GM21367 (cell line): ENCODE measurements at regions not wholly inside any gene's neighbourhood (a gene's known extent, or its start where the extent isn't known, plus 50 kb on each side); places are given as distances from the start of the nearest gene placed in this dataset.
"Not testable (repeated sequence)": the region's sequence is repeated elsewhere in the genome, so short reads cannot be mapped to it uniquely, and the experiment has no call there.

Experiments used
- ATAC-seq: cut with Tn5 transposase; IDR thresholded peaks from one replicate; pipeline ENCODE4 v1.9.1; 2021; ENCODE audit not compliant: unreplicated experiment

DNA sequence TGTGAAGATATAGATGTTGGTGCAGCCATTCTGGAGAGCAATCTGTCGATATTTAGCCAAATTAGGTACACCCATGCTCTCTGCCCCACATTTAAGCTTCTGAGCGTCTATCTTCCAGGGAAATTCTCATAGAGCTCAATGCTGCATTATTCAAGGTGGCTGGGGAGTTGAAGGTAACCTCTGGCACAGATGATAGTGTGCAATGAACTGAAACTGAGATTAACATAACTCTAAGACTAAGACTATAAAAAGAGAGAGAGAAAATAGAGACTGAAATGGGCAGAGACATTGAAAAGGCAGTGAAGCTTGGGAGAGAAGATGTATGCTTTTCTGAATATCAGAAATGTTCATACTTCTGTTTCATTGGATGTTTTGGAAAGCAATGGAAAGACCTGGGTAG is 1197.0 kb upstream of the AUTS2 start:
- no peak for ATAC-seq

DNA sequence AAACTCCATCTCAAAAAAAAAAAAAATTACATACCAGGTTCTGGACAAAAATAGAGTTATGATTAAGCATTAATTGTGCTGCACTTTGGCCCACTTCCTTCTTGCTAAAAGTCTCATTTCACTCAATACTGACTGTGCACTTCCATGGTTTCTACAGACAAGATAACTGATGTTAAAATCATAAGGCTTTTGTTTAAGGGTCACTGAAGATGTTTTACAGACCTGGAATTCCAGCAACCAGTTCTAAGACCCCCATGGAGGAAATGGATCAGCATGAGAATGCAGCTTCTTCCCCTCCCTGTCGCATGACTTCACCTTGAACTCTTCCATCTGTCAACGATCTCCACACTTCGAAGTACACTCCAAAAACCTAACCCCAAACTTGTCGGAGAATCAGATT is 1191.8 kb upstream of the AUTS2 start:
- ATAC-seq = no peak

DNA sequence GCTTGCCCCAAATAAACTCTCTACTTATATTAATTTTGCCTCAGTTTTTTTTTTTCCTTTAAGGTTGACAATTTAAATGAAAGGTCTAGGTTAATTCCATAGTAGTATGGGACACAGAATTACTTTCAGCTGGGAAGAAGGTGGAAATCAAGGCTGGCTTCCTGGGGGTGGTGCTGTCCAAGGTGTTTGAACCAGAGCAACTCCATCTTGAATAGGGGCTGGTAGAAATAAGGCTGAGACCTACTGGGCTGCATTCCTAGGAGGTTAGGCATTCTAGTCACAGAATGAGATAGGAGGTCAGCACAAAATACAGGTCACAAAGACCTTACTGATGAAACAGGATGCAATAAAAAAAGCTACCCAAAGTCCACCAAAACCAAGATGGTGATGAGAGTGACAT is 1190.8 kb upstream of the AUTS2 start:
- ATAC-seq = no peak

DNA sequence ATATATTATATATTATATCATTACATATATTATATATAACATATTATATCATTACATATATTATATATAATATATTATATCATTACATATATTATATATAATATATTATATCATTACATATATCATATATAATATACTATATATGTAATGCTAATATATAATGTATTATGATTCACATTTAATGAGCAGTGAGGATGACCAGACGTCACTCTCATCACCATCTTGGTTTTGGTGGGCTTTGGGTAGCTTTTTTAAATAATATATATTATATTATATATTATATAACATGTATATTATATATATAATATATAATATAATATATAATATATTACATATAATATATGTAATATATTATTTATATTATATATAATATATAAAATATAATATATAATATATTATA is 1189.4 kb upstream of the AUTS2 start:
- ATAC-seq = no peak

DNA sequence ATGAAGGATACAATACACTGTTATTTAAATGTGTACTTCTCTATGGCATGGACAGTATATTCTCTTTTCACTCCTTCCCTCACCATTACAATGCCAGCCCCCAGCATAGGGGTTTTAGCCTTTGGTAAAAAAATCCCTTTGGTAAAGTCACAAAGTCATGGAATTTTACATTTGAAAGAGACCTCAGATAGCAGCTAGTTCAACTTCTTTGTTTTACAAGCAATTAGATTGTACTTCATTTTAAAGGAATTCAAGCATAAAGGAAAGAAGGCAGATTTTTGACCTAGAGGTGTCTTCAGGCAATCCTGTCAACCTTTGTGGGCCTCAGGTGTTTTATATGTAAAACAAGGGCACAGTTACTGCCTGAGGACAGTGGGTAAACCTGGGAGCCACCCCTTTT is 1188.4 kb upstream of the AUTS2 start:
- ATAC-seq = no peak

DNA sequence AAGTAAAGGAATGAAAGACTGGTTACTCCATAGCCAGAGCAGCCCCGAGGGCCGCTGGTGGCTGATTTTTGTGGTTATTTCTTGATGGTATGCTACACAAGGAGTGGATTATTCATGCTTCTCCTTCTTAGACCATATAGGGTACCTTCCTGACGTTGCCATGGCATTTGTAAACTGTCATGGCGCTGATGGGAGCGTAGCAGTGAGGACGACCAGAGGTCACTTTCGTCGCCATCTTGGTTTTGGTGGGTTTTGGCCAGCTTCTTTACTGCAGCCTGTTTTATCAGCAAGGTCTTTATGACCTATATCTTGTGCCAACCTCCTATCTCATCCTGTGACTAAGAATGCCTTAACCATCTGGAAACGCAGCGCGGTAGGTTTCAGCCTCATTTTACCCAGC is 1187.6 kb upstream of the AUTS2 start:
- not testable (repeated sequence) for ATAC-seq

DNA sequence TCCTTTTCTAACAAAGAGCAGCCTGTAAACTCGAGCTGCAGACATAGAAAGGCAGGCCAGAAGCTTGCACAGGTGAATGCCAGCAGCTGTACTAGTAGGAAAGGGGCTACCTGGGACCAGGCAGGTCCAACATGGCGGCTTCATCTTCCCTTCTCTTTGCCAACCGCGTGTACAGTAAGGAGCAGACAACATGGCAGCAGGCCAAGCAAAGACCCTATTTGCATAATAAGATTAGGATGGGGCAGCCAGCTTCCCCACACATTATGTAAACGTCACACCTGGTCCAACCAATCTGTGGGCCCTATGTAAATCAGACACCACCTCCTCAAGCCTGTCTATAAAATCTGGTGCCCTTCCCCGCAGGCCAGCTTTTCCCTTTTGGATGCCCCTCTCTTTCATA is 1186.5 kb upstream of the AUTS2 start:
- ATAC-seq = no peak

DNA sequence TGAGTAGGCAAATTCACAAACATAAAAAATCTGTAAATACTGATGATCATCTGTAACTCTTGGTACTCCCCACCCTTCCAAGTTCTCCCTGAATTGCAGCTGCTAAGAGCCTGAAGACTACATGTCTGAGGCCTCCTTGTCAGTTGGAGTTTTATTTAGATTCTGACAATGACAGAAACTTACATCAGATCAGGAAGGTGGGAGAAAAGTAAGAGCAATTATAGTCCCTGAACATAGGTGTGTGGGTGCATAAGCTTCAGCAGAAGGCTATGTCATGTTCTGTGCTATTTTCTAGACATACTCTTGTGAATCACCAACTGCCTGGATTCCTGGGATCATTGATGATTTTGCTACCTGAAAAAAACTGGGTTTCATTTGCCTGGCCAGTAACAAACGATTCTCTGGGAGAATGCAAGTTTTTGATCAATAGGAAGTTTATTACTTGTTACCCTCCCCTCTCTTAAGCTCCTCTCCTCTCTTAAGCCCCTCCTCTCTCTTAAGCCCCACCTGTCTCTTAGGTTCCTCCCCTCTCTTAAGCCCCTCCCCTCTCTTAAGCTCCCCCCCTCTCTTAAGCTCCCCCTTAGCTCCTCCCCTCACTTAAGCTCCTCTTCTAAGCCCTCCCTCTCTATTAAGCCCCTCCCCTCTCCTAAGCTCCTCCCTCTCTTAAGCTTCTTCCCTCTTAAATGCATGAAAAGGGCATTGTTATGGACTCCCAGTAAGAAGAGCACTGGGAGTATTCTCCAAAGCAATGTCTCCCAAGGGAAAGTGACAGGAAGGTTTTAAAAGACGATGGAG is 1183.4 kb upstream of the AUTS2 start:
- ATAC-seq = no peak

DNA sequence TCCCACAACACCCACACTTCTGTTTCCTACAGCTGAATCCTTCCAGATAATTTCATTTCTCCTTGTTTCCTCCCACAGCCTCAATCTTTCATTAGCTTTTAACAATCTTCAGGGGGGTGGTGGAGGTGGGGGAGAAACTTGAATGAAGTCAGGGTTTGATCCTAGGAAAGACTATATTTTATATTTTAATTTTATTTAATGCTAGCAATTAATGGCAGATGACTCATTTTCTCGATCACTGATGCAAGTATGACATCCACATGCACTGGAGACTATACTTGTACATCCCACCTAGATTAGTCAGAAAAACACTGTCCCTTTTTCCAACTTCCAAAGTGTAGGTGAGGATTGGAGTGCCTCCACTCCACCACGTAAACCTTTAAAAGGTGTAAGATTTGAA is 1181.3 kb upstream of the AUTS2 start:
- no peak for ATAC-seq

DNA sequence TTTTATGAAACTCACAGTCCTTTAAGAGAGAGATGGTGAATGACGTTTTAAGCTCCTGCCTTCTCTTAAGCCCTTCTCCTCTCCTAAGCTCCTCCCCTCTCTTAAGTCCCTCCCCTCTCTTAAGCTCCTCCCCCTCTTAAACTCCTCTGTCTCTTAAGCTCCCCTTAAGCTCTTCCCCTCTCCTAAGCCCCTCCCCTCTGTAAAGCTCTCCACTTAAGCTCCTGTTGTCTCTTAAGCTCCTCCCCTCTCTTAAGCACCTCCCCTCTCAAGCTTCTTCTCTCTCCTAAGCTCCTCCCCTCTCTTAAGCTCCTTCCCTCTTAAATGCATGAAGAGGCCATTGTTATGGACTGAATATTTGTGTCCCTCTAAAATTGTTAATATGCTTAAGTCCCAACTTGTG is 1180.6 kb upstream of the AUTS2 start:
- no peak for ATAC-seq

DNA sequence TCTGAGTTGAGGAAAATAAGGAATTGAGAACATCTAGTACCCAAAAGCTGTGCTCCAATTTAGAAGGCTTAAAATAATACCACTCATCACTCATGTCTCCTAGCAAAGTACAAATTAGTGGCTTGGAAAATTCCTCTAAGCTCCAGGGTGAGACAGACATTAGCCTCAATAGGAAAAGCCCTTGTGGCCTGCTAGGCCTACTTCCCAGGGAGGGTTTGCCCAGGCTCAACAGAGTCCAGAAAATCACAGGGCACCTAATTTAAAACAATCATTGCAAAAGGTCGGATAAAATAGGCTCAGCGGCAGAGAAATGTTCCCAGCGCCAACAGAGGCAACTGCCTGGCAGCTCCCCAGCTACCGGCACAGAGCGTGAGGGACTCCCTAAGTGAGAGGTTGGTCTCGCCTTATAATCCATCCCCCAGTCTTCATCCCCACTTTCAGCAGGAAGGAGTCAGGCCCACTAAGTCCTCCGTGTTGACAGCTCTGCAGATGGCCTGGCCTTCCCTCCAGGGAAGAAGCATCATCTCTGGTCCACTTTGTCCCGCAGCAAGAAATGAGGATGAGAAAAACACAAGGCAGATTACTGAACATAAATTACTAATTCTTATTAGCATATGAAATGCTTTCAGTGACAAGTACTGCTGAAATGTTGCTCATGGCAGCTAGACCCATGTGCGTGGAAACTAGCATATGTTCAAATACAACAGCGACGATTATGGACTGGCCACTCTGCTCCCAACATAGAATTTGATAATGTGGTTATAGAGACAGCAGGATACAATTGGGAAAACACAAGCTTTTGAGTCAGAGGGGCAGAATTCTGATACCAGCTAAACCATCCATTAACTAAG is 1177.7 kb upstream of the AUTS2 start:
- ATAC-seq = no peak

DNA sequence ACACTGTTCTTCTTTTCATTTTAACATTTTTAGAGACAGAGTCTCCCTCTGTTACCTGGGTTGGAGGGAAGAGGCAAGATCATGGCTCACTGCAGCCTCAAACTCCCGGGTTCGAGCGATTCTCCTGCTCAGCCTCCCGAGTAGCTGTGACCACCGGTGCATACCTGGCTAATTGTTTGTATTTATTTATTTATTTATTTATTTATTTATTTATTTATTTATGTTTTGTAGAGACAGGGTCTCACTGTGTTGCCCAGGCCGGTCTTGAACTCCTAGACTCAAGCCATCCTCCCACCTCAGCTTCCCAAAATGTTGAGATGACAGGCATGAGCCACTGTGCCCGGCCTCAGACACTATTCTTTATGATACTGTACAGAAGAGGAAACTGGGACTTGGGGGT is 1176.6 kb upstream of the AUTS2 start:
- ATAC-seq = no peak

DNA sequence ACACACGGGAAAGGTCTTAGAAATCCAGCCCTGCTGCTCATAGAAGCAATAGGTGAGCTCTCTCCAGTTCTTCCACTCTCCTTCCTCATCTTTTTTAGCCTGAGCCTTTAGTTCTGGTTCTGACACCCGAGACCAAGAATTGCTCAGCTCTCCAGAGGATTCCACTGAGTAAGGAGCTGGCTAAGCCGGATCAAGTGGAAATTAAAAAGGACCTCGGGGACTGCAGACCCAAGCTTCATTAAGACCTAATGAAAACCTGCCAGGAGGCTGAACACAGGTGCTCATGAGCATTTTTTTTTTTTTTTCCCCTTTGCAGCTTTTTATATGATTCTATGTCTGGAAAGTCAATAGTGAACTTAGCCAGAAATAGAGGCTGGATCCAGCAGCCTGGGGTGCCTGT is 1176.0 kb upstream of the AUTS2 start:
- ATAC-seq = no peak

DNA sequence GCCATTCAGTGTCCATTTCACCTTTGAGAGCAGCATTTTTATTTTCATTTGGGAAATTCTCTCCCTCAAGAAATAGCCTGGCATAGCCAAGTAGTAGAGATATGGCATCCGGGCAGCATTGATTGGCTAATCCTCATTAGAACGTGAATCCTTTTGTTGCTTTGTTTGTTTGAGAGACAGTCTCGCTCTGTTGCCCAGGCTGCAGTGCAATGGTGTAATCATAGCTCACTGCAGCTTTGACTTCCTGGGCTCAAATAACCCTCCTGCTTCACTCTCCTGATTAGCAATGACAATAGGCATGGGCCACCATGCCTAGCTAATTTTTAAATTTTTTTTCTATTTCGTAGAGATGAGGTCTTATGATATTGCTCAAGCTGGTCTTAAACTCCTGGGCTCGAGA is 1174.9 kb upstream of the AUTS2 start:
- no peak for ATAC-seq

DNA sequence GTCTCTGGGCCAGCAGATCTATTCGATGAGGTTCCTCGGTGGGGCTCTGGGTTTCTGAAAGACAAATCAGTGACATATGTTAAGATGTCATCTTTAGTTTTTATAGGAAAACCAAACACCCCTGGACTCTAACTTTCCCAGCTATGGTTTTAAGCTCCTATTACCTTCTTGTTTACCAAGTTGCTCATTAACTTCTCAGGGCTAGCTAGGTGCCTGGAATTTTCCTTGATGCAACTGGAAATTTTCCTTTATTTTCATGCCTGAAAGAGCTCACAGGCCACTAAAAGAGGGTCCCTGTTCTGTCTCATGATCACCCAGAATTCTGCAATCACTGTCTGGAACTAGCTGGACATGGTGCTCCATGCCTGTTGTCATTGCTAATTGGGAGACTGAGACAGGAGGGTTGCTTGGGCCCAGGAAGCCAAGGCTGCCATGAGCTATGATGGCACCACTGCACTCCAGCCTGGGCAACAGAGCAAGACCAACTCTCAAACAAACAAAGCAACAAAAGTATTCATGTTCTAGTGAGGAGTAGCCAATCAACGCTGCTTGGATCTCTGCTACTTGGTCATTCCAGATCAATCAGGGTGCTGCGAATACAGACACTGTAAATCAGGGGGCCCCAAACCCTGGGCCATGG is 1173.5 kb upstream of the AUTS2 start:
- ATAC-seq = no peak

DNA sequence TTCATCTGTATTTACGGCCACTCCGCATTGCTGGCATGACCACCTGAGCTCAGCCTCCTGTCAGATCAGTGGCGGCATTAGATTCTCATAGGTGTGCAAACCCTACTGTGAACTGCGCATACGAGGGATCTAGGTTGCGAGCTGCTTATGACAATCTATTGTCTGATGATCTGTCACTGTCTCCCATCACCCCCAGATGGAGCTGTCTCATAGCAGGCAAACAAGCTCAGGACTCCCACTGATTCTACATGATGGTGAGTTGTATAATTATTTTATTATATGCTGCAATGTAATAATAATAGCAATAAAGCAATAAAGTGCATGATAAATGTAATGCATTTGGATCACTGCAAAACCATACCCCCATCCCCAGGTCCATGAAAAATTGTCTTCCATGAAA is 1172.9 kb upstream of the AUTS2 start:
- no peak for ATAC-seq

DNA sequence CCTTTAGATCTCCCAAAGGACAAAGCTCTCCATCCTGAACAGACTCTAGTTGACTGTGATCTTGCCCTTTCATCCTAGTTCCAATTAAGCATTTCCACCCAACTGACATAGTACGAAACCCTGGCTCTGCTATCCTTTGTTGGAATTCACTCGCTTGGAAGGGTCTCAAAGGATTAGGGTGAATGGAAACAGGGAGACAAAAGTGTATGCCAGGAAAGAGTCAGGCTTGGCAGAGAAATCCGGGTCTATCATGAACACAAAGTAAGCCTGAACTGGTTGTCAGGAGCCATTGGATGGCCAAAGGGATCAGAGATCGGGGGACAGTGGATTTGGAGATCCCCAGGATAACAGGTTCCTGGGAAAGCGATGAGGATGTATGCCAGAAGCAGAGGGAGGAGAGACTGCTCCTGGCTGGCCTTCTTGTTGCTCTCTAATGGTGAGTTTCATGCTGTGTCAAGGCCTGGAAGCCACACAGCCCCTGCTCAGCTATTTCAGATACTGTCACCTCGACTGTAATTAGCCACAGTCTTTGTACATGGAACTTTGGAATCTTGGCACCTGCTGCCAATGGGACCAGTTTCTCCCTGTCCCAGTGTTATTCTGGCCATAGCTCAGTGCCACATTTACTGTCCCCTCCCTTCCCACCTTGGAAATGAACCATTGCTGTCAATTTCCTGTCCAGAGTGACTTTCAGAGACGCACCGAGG is 1168.7 kb upstream of the AUTS2 start:
- ATAC-seq = no peak

DNA sequence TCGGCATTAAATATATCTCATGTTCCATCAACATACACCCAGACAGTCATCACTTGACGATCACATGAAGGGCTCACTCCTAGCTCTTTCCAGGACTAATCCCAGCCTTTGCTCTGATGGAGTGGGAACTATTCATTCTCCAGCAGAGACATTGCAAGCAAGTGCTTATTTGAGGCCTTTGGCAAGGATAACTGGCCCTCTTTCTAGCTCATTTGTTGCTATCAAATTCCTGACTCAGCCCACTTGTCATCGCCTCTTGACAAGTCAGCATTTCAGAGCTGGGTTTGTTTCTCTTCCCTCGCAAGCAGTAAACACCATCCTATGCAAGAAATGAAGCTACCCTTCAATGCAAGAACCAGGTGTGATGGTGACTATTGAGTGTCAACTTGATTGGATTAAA is 1165.7 kb upstream of the AUTS2 start:
- ATAC-seq = no peak

DNA sequence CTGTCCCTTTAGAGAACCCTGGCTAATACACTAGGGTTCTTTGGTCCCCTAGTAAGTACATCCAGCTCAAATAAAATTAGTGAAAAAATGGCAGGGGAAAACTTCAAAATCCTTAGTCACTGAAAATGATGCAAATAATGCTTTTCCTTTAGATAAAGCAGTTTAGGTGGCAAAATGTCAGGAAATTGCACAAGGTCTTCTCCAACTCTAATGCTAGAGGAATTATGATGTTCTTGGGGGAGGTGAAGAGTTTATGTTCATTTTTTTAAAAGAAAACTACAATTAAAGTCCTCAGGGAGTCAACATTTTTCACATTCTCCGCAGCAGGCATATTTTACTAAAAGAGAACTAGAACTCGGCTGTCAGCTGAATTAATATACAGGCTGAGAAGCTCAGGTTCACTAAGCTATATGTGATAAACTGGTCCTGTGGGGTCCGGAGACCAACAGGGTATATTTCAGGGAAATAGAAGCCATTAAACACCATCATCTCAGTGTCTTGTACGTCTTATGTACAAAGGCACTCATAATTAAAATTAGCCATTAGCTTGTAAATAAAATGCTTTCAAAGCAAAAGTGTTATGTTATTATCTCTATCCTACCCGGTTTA is 1164.7 kb upstream of the AUTS2 start:
- no peak for ATAC-seq

DNA sequence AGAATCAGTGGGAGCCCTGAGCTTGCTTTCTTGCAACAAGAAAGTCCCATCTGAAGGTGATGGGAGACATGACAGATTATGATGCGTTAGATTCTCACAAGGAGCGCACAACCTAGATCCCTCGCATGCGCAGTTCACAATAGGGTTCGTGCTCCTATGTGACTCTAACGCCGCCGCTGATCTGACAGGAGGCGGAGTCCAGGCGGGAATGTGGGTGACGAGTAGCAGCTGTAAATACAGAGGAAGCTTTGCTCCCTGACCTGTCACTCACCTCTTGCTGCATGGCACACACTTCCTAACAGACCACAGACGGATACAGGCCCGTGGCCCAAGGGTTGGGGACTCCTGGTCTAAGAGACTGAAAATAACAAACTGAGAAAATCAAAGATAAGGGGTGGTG is 1163.4 kb upstream of the AUTS2 start:
- ATAC-seq = no peak

DNA sequence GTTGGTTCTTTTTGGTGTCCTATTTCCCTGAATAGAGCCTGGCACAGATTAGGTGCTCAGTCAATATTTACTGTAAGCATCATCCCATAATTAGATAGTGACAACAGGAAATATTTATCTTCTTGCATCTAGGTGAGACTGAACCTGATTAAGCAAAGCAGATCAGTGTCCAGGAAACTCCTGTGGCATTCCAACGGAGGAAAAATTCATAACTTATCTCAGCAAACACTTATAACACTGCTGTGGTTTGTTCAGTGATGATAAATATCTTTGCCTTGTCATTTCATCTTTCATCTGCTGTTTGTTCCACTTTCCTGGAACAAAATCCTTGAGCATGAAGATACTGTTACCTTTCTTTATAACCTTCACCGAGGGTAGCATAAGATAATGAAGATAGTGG is 1160.3 kb upstream of the AUTS2 start:
- no peak for ATAC-seq
